ENCODE measurements at regions not wholly inside any gene's neighbourhood (a gene's known extent, or its start where the extent isn't known, plus 50 kb on each side); places are given as distances from the start of the nearest gene placed in this dataset.

GRCh38 chr2:56539618-56540017 lies 355.8 kb downstream of the CCDC85A start:
- ATAC-seq, result no peak
- Histone ChIP-seq H3K9me3 (peaks cover 0 to 4% (median 0%) of the 10 kb centered on the region in 3 donors), H3K27me3 (no peaks in the 10 kb centered on the region), H3K36me3 (no peaks in the 10 kb centered on the region), H3K27ac (no peak overlapping the region), H3K4me1 (no peaks in the 10 kb centered on the region), H3K4me3 (no peak overlapping the region)
- TF ChIP-seq POLR2A (IDR thresholded peaks at IDR 0.05), result no peak
- TF ChIP-seq POLR2AphosphoS5 (IDR thresholded peaks at IDR 0.05), result no peak
- 77% methylated on average over 2 of the region's 2 CpGs; no CpG with 5 or more reads in 1 of the 2 donors for WGBS, 2 donors (ENCODE audit: low coverage in 1 of 2)

GRCh38 chr2:56540467-56540866 lies 356.7 kb downstream of the CCDC85A start:
- TF ChIP-seq EP300 (IDR thresholded peaks at IDR 0.05), result no peak
- TF ChIP-seq, protein P1, sequence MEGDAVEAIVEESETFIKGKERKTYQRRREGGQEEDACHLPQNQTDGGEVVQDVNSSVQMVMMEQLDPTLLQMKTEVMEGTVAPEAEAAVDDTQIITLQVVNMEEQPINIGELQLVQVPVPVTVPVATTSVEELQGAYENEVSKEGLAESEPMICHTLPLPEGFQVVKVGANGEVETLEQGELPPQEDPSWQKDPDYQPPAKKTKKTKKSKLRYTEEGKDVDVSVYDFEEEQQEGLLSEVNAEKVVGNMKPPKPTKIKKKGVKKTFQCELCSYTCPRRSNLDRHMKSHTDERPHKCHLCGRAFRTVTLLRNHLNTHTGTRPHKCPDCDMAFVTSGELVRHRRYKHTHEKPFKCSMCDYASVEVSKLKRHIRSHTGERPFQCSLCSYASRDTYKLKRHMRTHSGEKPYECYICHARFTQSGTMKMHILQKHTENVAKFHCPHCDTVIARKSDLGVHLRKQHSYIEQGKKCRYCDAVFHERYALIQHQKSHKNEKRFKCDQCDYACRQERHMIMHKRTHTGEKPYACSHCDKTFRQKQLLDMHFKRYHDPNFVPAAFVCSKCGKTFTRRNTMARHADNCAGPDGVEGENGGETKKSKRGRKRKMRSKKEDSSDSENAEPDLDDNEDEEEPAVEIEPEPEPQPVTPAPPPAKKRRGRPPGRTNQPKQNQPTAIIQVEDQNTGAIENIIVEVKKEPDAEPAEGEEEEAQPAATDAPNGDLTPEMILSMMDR (IDR thresholded peaks at IDR 0.05), result no peak
- no peak for TF ChIP-seq POLR2AphosphoS5 (IDR thresholded peaks at IDR 0.05)
- no peak for TF ChIP-seq POLR2A (IDR thresholded peaks at IDR 0.05)
- Histone ChIP-seq H3K4me1 (no peaks in the 10 kb centered on the region), H3K27me3 (no peaks in the 10 kb centered on the region), H3K27ac (no peak overlapping the region), H3K36me3 (no peaks in the 10 kb centered on the region), H3K9me3 (peaks cover 0 to 4% (median 0%) of the 10 kb centered on the region in 3 donors), H3K4me3 (no peak overlapping the region)
- 22 to 42% methylated on average over 1 of the region's 1 CpG for WGBS, 2 donors (ENCODE audit: low coverage in 1 of 2)
- no peak for ATAC-seq

DNA sequence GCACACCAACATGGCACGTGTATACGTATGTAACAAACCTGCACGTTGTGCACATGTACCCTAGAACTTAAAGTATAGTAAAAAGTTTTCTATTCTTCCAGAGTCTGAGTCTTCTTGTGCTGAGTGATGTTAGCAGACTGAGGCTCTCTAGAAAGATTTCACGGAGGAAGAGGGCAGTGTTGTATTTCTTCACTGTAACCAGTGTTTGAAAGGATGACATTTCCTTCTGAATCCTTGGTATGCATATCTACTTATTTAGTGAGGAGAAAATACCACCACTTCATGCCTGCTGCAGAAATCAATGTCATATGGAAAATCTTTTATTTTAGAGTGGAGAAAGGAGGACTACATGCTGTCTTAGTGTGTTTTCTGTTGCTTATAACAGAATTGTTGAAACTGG lies 357.1 kb downstream of the CCDC85A start:
- ATAC-seq, result no peak
- Histone ChIP-seq H3K9me3 (peaks cover 0 to 4% (median 0%) of the 10 kb centered on the region in 3 donors), H3K4me3 (no peak overlapping the region), H3K36me3 (no peaks in the 10 kb centered on the region), H3K4me1 (no peaks in the 10 kb centered on the region), H3K27ac (no peak overlapping the region), H3K27me3 (no peaks in the 10 kb centered on the region)
- 22 to 53% methylated on average over 4 of the region's 4 CpGs for WGBS, 2 donors (ENCODE audit: low coverage in 1 of 2)
- TF ChIP-seq EP300 (IDR thresholded peaks at IDR 0.05) (no peak), POLR2A (IDR thresholded peaks at IDR 0.05) (no peak), POLR2AphosphoS5 (IDR thresholded peaks at IDR 0.05) (no peak)
- TF ChIP-seq, protein P1 (IDR thresholded peaks at IDR 0.05), result no peak

- ATAC-seq, result no peak
- TF ChIP-seq, protein P1 (IDR thresholded peaks at IDR 0.05), result no peak
- TF ChIP-seq POLR2A (IDR thresholded peaks at IDR 0.05), result no peak
- TF ChIP-seq POLR2AphosphoS5 (IDR thresholded peaks at IDR 0.05), result no peak
- TF ChIP-seq EP300 (IDR thresholded peaks at IDR 0.05), result no peak
- Histone ChIP-seq H3K4me1 (no peaks in the 10 kb centered on the region), H3K27me3 (no peaks in the 10 kb centered on the region), H3K27ac (no peak overlapping the region), H3K36me3 (no peaks in the 10 kb centered on the region), H3K4me3 (no peak overlapping the region), H3K9me3 (peaks cover 0 to 4% (median 0%) of the 10 kb centered on the region in 3 donors)
Observed at GRCh38 chr2:56542213-56542612, 358.4 kb downstream of the CCDC85A start.

DNA sequence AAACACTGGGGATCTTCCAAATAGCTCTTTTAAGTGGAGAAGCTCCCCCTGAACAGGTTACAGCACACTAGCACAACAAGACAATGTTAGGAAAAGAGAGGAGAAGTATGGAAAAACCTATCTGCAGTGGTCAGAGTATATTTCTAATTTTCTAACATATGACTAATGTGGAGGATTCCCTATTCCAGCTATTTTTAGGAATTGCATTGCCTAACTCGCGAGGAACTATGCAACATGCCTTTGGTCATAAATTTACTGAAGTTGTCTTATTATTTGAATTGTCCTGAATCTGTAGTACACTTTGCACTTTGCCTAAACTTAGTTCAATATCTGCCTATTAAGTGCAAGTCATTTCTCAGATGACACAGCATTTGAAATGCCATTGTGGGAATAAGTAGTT lies 381.4 kb downstream of the CCDC85A start:
- Histone ChIP-seq H3K9me3 (no peaks in the 10 kb centered on the region), H3K27me3 (no peaks in the 10 kb centered on the region), H3K4me3 (no peak overlapping the region), H3K4me1 (no peaks in the 10 kb centered on the region), H3K27ac (no peak overlapping the region), H3K36me3 (no peaks in the 10 kb centered on the region)
- 73 to 92% methylated on average over 2 of the region's 2 CpGs for WGBS, 2 donors (ENCODE audit: low coverage in 1 of 2)
- no peak for ATAC-seq
- no peak for TF ChIP-seq POLR2AphosphoS5 (IDR thresholded peaks at IDR 0.05)
- TF ChIP-seq, protein P1 (IDR thresholded peaks at IDR 0.05), result no peak
- no peak for TF ChIP-seq POLR2A (IDR thresholded peaks at IDR 0.05)
- TF ChIP-seq EP300 (IDR thresholded peaks at IDR 0.05), result no peak
